NCI-H526 (cell line): ENCODE measurements at regions not wholly inside any gene's neighbourhood (a gene's known extent, or its start where the extent isn't known, plus 50 kb on each side); places are given as distances from the start of the nearest gene placed in this dataset.

Experiments used
- DNase-seq, 2 experiments: peaks; one replicate each; lab custom pipeline; 2025; lab: John Stamatoyannopoulos, UW

DNA sequence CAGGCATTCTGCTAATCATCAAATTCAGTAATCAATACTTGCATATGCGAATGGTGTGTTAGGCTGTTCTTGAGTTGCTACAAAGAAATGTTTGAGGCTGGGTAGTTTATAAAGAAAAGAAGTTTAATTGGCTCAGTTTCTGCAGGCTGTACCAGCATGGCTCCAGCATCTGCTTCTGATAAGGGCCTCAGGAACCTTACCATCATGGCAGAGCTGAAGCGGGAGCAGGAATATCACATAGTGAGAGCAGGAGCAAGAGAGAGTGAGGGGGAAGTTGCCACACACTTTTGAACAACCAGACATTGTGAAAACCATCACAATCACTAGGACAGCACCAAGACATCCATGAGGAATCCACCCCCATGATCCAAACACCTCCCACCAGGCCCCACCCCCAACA is 344.7 kb upstream of the FAM241A start:
- DNase-seq: no peak

DNA sequence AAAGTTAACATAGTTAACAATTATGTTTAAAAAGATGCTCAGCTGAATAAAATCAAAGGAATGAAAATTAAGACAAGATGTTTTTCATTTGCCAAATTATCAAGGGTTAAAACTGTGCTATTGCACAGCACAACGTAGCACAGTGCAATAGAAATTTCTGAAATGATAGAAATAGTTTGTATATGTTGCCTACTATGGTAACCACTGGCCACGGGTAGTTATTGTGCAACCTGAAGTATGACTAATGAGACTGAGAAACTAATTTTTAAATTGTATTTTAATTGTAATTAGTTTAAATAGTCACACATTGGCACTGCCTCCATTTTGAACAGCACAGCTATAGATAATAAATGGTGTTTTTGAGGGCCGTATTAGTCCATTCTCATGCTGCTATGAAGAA is 343.1 kb upstream of the FAM241A start:
- no peak for DNase-seq

DNA sequence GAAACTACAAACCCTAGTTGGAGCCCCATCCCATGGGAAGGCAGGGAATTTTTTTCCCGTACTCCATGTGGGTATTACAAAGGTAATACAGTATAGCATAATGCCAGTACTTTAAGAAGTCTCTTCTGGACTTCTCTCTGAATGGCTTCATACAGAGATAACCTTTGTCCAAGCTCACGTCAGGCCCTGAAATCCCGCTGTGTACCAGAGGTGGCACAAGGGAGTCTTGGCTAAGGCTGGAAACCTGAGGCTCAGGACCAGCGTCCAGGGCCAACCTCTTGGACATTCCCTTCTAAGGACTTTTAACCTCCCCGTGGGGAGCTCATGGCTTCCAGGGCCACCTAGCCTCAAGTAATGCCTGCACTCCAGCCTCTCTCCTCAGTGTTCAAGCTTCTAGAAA is 338.9 kb upstream of the FAM241A start:
- peak in 1 of 2 experiments; percentile 16 for DNase-seq

DNA sequence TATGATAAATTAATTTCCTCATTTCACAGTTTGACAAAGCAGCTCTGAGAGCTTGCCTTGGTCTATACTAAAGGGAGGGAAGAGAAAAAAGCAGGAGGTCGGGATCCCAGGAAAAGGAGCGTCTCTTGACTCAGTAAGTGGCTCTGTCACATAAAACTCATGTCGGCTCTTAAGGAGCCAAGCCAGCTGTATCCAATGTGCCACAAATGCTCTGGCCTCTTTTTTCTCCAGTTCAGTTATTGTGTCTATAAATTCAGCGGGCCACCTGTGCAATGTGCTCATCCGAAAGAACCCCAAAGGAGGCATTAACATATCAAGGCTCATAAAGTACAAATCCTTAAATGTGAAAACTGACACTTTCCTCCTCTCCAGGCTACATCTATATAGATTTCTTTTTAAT is 337.7 kb upstream of the FAM241A start:
- no peak for DNase-seq

DNA sequence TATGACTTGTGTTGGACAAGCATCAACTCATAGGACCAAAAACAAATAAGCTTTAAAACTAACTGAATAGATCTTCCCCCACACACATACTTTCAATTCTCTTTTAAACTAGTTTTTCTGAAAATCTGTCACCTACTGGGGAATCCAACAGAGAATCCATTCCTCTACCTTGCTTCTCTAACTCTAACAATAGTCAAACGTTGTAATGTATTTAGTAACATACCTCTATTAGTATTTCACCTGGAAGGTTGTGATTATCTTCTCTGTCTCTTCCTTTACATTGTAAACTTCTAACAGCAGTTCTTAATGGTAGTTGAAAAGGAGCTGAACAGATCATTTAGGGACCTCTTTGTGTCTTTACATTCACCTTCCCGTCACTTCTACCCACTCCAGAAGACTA is 337.1 kb upstream of the FAM241A start:
- no peak for DNase-seq

DNA sequence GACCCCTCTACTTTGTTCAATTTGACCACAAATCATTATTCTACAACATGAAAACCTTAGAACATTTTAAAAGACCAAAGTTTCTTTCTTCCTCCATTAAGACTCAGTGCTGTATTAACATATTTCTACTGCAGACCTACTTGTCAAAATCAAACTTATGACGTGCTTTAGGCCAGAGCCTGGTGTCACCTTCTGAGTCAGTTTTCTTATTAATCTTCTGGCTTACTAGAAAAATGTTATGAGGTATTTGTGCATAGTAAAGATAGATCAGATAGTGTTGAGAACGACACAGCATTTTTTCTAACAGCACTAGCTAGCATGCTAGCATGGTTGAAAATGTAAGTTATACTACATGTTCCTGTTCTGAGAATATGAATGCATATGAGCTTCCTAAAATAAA is 333.6 kb upstream of the FAM241A start:
- DNase-seq: no peak

DNA sequence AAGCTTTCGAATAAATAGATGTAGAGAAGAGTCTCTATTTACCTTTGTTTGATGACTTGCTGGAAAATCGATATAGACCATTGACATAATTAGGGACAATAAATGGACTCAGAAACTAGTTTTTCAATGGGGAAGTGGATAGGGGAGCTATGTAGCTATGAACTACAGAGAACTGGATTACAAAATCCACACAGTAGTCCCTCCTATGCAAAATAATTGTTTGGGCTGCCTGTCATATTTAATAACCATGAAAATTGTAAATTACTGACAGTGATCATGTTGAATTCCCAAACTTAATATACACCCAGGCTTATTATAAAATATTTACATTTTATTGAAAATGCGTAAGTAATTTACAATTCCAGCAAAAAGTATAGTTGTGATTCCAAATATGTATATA is 333.1 kb upstream of the FAM241A start:
- no peak for DNase-seq

DNA sequence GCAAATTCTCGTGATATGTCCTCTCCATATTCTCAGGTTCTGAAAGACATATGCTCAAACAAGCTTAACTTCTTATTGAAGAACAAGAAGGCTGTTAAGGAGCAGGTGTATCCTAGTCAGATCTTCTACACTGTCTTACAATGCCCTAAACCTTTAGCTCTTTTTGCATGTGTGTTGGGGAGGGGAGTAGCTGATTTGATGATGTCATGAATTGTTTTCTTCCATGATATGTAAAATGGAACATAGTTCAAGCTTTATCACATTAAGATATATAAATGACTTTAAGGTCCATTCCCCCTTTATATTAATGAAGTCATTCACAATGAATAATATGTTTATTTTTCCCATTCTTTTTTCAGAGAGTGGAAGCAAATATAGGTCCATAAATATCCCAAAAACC is 332.5 kb upstream of the FAM241A start:
- no peak for DNase-seq

DNA sequence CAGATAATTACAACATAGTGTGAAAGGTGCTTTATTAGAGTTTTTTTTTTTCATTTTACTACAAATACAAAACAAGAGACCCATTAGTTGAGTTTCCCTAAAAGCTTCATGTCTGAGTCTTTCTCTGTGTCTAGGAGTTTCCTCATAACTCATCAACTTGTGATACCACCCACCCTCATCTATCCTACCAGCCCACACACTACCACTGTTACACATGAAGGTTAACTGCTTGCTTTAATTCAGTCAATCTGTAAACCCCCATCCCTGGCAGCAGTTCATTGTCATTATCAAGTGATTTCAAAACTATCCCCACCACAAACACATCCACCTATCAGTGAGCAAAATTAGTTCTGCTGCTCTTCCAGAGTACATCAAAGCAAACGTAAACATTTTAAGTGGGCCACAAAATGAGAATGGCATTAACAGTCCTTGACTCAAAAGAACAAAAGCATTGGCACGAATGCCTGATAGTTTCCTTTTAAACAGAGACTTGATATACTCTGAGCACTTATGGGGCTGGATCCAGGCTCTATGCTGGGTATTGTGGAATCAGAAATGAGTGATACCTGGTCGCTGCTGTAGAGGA is 331.6 kb upstream of the FAM241A start:
- DNase-seq: no peak

DNA sequence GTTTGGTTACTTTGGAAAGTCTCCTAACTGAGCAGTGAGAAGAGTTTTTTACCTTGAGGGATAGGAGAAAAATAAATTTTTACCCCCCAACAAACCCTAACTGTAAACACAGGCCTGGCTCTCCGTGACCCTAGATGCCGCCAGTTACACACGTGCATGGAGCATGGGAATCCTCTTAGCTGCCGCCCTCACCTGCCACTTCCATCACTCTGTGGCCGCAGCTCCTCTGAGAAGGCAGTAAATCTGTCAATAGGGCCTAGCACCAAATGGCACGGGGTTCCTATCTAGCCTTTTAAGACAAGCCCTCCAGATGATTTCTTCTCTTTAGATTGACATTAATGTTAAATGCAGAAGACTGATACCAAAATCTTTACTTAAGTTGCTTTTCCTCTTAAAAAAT is 330.3 kb upstream of the FAM241A start:
- no peak for DNase-seq

DNA sequence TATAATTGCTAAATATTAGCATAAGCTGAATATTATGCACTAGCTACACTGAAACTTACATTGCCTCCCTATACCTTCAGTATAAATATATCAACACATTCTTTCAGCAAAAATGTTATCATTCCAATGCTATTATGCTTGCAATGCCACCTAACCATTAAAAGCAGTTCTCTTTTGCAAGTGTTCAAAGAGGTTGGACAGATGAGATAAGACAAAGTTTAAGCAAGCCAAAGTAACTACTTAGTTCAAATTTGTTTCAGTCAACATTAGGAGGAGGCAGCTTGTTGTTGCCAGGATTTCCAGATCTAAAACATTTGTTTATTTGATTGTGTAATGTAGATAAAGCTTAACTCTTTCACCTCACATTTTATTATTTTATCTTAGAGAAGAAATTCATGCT is 323.9 kb upstream of the FAM241A start:
- no peak for DNase-seq

DNA sequence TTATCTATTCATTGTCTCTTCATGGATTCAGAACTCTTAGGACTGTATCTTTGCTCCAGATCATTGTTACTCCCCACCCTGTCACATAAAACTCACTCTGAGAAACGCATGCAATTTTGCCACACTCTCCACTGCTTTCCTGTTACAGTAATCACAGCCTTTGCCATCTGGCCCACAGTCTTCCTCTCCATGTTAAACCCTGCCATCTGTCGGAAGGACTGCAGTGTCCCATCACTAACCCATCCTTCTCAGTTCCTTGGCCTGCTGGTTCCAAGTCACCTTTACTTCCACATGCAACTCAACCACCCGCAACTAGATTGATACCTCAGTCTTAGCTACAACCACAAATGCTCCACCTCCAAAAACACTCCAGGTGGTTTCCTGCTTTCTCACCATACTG is 308.7 kb upstream of the FAM241A start:
- DNase-seq: no peak

DNA sequence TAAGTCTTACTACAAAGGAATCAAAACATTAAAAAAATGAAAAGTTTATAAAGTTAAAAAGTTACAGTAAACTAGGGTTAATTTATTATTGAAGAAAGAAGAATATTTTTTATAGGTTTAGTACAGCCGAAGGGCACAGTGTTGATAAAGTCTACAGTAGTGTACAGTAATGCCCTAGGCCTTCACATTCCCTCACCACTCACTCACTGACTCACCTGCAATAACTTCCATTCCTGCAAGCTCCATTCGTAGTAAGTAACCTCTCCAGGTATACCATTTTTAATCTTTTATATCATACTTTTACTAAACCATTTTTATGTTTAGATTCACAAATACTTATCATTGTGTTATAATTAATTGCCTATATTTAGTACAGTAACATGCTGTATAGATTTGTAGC is 307.5 kb upstream of the FAM241A start:
- no peak for DNase-seq

DNA sequence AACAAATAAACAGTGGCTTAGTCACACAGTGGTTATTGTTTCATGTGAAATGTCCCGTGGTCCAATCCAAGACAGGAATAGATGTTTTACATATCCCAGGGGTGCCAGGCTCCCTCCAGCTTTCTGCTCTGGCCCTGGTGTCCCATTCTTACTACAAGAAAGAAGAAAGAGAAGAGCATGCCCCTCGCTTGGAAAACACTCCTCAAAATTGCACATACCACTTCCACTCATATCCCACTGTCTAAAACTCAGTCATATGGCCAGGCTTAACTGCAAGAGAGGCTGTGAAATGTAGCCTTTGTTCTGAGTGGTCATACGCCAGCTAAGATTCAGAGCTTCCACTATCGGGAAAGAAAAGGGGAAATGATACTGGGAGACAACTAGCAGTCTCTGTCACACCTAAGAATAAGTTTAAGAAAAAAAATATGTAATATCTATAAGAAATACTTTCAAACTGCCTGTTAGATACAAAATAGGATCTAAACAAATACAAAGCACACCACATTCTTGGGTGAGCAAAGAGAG is 306.8 kb upstream of the FAM241A start:
- no peak for DNase-seq

DNA sequence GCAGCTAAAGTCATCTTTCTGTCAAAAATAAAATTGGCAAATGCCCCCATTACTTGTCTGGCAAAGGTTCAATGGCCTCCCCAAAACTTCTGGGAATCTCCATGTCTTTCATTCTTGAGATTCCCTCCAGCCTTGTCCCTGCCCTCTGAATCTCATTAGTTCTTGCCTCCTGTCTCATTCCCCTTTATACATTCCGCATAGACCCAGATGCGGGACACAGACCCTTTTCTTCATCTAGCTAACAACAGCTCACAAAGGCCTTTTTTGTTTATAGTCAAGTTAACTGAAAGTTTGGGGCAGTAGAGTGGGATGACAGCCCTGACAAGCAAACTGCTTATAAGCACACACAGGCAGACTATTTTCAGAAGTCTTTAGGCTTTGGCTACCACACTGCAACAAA is 306.1 kb upstream of the FAM241A start:
- no peak for DNase-seq

DNA sequence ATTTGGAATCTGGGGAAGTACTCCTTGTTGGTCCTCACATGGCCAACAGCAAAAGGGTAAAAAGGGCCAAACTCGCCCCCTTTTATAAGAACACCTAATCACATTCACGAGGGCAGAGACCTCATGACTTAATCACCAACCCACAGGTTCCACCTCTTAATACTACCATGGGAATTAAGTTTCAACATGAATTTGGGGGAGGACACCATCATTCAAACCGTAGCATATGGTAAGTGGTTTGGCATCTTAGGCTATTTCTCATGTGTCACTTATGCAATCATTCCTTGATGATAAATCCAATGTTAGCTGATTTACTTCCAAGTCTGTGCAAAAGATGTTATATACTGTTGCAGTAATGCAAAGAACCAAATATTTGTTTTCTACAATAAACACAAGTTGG is 302.9 kb upstream of the FAM241A start:
- DNase-seq: no peak

DNA sequence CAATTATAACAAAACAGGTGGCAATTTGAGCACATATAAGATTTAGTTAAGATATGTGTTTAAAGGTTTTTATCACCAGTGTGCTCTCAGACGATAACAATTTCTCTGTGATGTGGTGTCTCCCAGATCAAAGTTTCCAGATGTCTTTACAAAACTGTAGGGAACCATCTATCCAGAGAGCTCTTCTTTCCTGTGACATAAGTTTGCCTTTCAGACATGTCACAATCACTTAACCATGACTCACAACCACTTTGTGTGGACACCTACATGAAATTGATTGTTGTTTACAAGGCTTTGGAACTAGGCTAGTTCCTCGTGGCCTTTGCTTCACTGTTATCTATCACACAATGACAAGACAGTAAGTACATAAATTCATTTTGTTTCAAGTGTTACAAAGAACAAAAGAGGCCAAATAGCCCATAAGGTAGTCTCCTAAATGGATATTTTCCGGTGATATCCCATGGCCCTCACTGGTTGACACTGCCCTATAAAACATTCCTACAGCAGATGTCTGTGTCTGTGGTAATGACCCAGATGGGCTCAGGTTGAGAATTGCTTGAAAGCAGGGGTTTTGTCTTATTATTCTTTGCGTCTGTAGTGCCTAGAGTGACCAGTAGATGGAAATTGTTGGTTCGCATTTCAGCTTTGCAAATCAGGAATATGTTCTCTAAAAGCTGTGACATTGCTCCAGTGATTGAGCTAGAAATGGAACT is 297.8 kb upstream of the FAM241A start:
- DNase-seq: no peak

DNA sequence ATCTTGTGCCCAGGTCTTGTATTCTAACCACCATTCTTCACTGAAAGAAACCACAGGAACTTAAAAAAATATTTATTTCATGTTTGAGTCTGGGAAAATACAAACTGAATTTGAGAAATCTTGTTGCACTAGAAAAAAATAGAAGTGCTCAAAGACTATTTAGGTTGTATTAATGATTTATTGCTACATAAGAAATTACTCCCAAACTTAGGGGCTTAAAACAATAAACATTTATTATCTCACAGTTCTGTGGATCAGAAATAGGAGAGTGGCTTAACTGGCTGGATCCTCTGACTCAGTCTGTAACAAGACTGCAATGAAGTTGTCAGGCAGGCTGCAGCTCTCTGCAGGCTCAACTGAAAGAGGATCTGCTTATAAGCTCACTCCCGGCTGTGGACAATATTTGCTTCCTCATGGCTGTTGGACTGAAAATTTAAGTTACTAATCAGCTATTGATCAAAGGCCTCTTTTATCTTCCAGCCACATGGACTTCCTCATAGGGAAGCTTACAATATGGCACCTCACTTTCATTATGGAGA is 295.4 kb upstream of the FAM241A start:
- no peak for DNase-seq

DNA sequence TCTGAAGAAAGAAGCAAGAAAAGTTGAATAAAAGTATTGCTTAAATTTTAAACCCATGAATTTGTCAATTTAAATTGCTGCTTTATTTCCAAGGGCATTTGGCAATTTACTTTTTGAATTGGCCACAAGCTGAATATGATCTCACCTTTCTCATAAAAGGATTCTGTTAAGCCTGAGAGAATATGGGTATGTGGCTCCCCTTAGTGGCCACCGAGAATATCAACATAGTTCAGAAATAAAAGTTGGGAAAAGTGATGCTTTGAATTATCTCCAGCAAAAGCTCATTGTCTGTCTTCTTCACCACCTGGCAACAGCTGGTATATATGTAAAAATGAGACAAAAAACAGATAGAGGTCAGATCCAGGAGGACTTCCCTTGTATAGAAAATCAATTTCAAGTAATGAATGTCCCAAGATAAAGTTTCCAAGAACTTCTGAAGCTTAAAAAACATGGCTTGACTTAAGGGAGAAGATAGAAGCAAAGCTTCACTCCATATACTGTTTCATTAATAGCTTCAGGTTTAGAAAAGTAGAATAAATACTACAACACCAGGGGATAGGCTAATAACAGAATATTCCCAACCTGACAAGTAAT is 290.7 kb upstream of the FAM241A start:
- peak; percentile 18 to 64 for DNase-seq

DNA sequence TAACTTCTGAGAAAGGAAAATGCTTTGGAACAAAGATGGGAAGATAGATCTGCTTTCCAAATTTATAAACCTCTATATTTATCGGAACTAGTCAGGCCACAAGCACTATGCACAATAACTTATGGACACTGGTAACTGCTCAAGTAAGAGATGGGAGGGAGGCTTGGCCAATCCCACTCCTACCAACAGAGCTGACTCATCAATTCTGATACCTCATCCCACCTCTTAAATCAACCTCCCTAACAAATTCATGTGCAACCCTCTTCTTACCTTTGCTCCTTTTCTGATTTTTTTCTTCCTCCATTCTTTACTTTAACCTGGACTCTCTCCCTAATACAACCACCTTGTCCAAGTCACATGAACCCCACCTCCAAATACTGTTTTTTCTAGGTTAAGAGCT is 289.9 kb upstream of the FAM241A start:
- DNase-seq: no peak

DNA sequence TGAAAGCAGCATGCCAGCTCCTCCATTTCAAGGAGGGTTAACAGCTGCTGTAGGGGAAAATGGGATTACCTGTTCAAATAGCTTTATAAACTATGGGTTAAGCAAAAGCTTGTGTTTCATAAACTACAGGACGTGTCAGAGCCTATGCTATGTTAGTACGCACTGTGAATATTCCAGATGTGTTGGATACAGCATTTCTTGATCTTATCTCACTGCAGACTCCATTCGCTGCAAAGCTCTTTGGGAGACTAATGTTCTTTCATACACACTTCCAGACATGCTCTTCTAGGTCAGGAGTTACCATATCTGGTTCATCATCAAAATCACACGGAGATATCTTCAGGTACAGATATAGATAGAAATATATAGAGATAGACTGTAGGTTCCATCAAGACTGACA is 281.2 kb upstream of the FAM241A start:
- no peak for DNase-seq

DNA sequence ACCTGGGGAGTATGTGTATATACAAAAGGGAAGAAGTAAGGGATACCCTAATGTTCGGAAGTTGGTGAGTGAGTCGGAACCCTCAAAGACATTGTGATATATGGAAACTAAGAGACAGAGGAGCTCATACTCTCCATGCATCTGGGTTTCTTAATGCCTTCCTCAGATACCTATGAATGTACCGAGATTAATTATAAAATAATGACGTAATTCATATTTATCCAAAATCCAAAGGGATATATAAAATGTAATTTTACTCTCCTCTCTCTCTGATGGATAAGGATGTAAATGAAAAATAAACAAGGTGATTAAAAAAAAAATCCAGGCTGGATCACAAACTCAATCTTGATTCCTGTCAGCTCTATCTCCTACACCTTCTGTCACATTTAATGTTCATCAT is 275.9 kb upstream of the FAM241A start:
- no peak for DNase-seq

DNA sequence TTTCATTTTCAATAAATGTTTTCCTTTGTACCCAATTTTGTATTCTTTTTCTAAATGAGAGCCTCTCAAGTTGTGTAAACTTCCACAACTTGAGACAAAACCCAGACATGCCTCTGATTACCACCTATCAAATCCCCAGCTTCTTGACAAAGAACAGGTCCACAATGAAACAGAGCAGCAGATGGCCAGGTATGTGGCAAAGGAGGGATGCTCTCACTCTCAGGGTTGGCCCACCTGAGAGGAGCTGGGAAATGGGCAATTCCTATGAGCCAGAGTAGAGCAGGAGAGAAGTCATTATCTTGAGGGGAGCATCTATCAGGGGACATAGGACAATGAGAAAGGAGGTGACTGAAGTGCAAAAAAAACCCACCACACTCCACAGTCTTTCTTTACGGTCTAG is 273.5 kb upstream of the FAM241A start:
- DNase-seq: no peak
